ENCODE measurements at regions not wholly inside any gene's neighbourhood (a gene's known extent, or its start where the extent isn't known, plus 50 kb on each side); places are given as distances from the start of the nearest gene placed in this dataset.

DNA sequence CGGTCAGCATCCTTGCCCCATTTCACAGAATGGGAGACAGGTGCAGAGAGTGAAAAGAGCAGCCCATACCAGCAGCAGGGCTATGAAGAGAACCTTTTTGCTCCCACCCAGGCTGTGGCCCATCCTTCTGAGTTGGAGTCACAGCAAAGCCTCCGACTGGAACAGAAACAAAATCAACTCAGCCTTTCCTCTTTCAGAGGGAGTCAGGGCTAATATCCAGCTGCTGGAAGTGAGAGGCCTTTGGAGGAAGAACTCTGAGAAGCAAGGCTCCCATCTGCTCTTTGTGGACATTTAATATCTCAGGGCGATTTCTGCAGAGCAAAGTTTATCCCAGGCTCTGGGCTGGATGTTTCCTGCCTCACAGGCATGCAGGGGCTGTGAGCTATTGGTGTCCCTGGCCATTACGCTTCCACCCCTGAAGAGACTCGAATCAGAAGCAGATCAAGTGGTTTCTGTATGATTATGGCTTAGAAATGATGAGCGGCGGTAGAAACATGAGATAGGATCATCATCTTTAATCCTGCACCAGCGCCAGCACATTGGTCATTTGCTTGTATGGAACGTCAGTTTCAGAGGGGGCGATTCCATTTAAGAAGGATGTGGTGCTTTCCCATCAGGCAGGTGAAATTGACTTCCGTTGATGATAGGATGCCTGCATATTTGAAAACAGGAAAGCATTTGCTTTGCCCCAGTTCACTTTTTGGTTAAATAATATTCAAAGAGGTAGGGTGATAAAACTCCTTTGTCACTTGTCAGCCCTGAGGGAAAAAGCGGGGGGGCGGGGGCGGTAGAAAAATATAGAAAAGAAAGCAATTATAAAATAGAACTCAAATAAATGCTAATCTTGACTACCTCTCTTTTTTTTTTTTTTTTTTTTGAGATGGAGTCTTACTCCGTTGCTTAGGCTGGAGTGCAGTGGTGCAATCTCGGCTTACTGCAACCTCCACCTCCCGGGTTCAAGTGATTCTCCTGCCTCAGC lies 152.4 kb downstream of the LRRC30 start:
- no peaks in the 10 kb centered on the region for H3K27me3 ChIP-seq (ENCODE audit: insufficient read depth, low read length)
- H3K9ac ChIP-seq (ENCODE audit: low read depth, low read length): no peak overlapping the region
- no peaks in the 10 kb centered on the region for H3K36me3 ChIP-seq (ENCODE audit: insufficient read depth, low read length)
- H3K4me1 ChIP-seq (ENCODE audit: insufficient read depth, low read length): no peaks in the 10 kb centered on the region
- H3K27ac ChIP-seq (ENCODE audit: low read depth, low read length): no peak overlapping the region
- 92% methylated on average over 14 of the region's 17 CpGs for WGBS
- no peak overlapping the region for H3K4me3 ChIP-seq (ENCODE audit: low read length)
- no peaks in the 10 kb centered on the region for H3K9me3 ChIP-seq (ENCODE audit: insufficient read depth, low read depth, low read length)

DNA sequence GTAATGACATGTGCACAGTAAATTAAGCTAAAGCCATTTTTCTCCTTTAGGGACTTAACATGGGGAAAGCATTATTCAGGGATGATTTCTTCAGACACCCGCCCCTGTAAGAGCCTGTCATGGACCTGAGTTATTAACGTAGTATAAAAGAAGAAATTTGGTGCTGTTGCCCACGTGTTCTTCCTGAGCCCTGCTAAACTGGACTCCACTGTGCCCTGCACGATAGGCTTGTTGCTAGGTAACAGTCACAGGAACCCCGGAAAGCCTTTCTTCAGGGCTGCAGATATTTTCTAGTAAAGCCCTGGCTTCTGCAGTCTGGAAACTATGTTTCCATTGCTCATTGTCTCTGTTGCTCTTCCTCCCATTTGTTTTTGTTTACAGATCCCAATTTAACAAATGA lies 157.9 kb downstream of the LRRC30 start:
- H3K36me3 ChIP-seq (ENCODE audit: insufficient read depth, low read length): no peaks in the 10 kb centered on the region
- H3K4me3 ChIP-seq (ENCODE audit: low read length): no peak overlapping the region
- H3K9ac ChIP-seq (ENCODE audit: low read depth, low read length): no peak overlapping the region
- no peak overlapping the region for H3K27ac ChIP-seq (ENCODE audit: low read depth, low read length)
- 87% methylated on average over 5 of the region's 5 CpGs for WGBS
- no peaks in the 10 kb centered on the region for H3K4me1 ChIP-seq (ENCODE audit: insufficient read depth, low read length)
- no peaks in the 10 kb centered on the region for H3K27me3 ChIP-seq (ENCODE audit: insufficient read depth, low read length)
- no peaks in the 10 kb centered on the region for H3K9me3 ChIP-seq (ENCODE audit: insufficient read depth, low read depth, low read length)

DNA sequence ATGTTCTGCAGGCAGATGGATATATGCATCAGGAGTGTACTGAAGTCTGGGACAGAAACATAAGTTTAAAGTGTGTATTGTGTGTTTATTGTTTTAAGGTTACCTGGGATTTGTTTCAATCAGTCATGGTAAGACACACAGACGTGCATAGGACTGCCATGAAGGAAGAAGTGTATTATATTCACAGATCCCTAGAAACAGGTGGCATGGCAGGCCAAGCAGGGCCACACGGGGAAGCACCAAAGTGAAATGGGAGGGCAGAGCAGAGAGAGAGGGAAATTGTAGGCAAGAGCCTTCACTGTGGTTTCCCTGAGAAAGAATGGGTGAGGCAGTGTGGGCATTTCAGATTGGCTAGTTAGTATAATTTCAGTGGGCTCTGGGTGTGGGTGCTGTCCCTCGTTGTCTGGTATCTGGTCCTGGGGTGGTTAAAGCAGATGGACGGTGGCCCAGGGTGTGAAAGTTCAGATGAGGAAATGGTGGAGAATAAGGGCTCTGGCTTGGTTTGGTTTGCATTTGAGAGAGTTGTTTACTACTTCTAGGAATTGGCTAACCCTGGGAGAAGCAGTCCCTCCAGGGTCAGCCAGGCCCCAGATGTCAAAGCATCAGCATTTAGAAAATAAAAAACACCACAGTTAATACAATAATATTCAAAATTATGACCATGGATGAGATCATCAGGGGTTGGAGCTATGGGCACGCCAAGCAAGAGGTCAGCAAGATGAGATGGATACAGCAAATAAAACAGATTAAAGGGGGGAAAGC lies 160.0 kb downstream of the LRRC30 start:
- Histone ChIP-seq H3K4me1 (ENCODE audit: insufficient read depth, low read length) (no peaks in the 10 kb centered on the region), H3K27me3 (ENCODE audit: insufficient read depth, low read length) (no peaks in the 10 kb centered on the region), H3K36me3 (ENCODE audit: insufficient read depth, low read length) (no peaks in the 10 kb centered on the region), H3K9me3 (ENCODE audit: insufficient read depth, low read depth, low read length) (no peaks in the 10 kb centered on the region), H3K4me3 (ENCODE audit: low read length) (no peak overlapping the region), H3K27ac (ENCODE audit: low read depth, low read length) (no peak overlapping the region), H3K9ac (ENCODE audit: low read depth, low read length) (no peak overlapping the region)
- WGBS: 92% methylated on average over 5 of the region's 5 CpGs

DNA sequence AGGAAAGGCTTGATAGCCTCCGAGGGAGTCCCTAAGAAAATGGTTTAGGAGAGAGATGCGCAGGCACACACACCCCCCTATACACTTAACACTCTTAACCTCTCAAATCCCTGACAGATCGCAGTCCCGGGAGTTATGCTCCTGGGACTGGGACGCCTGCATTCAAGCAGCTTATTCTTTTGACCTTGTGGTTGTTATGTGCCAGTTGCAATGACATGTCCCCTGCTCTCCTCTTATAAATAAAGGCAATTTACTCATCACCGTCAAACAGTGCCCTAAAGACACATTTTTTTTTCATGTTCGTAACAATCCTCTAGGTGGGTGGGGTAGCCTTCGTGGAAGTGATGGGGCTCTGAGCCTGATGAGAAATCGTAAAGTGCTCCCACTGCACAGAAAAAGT lies 162.2 kb downstream of the LRRC30 start:
- Histone ChIP-seq H3K4me1 (ENCODE audit: insufficient read depth, low read length) (no peaks in the 10 kb centered on the region), H3K36me3 (ENCODE audit: insufficient read depth, low read length) (no peaks in the 10 kb centered on the region), H3K9ac (ENCODE audit: low read depth, low read length) (no peak overlapping the region), H3K27ac (ENCODE audit: low read depth, low read length) (no peak overlapping the region), H3K4me3 (ENCODE audit: low read length) (no peak overlapping the region), H3K9me3 (ENCODE audit: insufficient read depth, low read depth, low read length) (no peaks in the 10 kb centered on the region), H3K27me3 (ENCODE audit: insufficient read depth, low read length) (no peaks in the 10 kb centered on the region)
- WGBS: 95% methylated on average over 8 of the region's 9 CpGs

DNA sequence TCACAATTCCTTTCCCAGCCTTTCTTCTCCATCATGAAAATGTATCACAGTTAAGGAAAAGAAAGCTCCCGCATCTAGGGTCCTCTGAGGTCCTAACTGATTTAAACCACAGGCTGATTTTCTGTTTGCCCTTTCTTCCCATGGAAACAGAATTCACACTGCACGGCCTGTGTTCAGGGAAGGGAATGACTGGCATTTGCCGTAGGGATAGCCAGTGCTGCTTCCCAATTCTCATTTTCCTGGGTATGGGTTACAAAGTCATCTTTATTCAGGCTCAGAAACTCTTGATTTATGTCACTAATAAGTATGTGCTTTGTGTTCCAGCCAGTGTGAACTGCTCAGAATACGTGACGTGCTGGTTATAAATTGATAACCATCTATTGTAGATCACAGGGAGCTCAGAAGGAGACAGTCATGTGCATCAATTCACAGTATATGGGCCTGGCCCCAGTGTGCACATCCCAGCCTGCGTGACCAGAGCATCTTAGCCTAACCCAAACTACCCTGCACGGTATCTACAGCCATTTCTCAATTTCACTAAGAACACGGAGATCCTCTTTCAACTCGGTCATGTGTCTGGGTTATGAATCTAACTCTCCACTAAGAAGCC lies 163.3 kb downstream of the LRRC30 start:
- Histone ChIP-seq H3K4me3 (ENCODE audit: low read length) (no peak overlapping the region), H3K27ac (ENCODE audit: low read depth, low read length) (no peak overlapping the region), H3K9ac (ENCODE audit: low read depth, low read length) (no peak overlapping the region), H3K9me3 (ENCODE audit: insufficient read depth, low read depth, low read length) (no peaks in the 10 kb centered on the region), H3K27me3 (ENCODE audit: insufficient read depth, low read length) (no peaks in the 10 kb centered on the region), H3K36me3 (ENCODE audit: insufficient read depth, low read length) (no peaks in the 10 kb centered on the region), H3K4me1 (ENCODE audit: insufficient read depth, low read length) (no peaks in the 10 kb centered on the region)
- WGBS: 95% methylated on average over 9 of the region's 9 CpGs

DNA sequence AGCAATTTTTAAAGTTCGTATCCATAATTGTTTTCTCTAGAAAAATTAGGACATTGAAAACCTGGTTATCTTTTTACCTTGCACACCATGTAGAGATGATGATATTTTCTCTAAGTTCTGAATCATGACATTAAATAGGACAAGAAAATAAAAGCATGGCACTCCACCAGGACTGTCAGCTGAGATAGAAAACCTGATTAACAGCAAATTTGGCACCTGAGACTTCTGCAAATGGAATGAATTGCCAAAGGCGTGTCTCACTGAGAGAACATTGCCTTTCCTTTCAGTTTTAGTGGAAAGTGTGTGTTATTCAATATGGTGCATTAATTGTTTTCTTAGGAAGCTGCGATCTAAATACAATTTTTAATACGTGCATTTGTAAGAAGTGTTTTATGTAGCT lies 164.7 kb downstream of the LRRC30 start:
- Histone ChIP-seq H3K4me3 (ENCODE audit: low read length) (no peak overlapping the region), H3K36me3 (ENCODE audit: insufficient read depth, low read length) (no peaks in the 10 kb centered on the region), H3K27me3 (ENCODE audit: insufficient read depth, low read length) (no peaks in the 10 kb centered on the region), H3K4me1 (ENCODE audit: insufficient read depth, low read length) (no peaks in the 10 kb centered on the region), H3K9me3 (ENCODE audit: insufficient read depth, low read depth, low read length) (no peaks in the 10 kb centered on the region), H3K9ac (ENCODE audit: low read depth, low read length) (no peak overlapping the region), H3K27ac (ENCODE audit: low read depth, low read length) (no peak overlapping the region)
- 96% methylated on average over 2 of the region's 4 CpGs for WGBS

DNA sequence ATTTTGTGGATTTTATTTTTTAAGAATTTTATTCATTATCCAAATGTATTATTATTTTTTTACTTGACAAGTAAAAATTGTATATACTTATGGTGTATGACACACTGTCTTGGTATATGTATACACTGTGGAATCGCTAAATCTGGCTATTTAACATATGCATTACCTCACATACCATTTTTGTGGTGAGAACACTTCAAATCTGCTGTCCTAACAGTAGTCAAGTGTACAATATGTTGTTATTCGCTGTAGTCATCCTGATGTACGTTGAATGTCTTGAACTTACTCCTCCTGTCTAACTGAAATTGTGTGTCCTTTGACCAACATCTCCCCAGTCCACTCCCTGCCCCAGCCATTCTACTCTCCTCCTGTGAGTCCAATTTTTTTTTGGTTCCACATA lies 153.2 kb upstream of the PTPRM start:
- H3K9me3 ChIP-seq (ENCODE audit: insufficient read depth, low read depth, low read length): no peaks in the 10 kb centered on the region
- no peak overlapping the region for H3K4me3 ChIP-seq (ENCODE audit: low read length)
- no peak overlapping the region for H3K27ac ChIP-seq (ENCODE audit: low read depth, low read length)
- H3K9ac ChIP-seq (ENCODE audit: low read depth, low read length): no peak overlapping the region
- WGBS: 100% methylated on average over 2 of the region's 3 CpGs
- H3K36me3 ChIP-seq (ENCODE audit: insufficient read depth, low read length): no peaks in the 10 kb centered on the region
- no peaks in the 10 kb centered on the region for H3K27me3 ChIP-seq (ENCODE audit: insufficient read depth, low read length)
- peaks cover 10% of the 10 kb centered on the region for H3K4me1 ChIP-seq (ENCODE audit: insufficient read depth, low read length)

DNA sequence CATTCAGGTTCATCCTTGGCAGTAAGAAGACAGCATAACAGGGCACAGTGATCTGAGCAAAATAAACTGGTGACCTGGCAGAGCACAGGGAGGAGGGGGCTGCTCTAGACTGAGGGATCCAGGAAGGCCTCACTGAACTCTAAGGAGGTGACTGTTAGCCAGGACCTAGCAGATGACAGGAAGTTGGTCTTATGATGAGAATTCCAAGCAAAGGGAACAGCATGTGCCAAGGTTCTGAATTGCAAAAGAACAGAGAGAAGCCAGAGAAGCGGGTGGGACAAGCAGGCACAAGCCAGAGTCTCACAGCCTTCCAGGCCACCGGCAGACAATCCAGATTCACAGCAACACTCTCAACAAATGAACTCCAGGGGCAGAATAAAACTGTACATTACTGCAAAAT lies 152.7 kb upstream of the PTPRM start:
- Histone ChIP-seq H3K27me3 (ENCODE audit: insufficient read depth, low read length) (no peaks in the 10 kb centered on the region), H3K27ac (ENCODE audit: low read depth, low read length) (no peak overlapping the region), H3K9me3 (ENCODE audit: insufficient read depth, low read depth, low read length) (no peaks in the 10 kb centered on the region), H3K36me3 (ENCODE audit: insufficient read depth, low read length) (no peaks in the 10 kb centered on the region), H3K4me1 (ENCODE audit: insufficient read depth, low read length) (peaks cover 10% of the 10 kb centered on the region), H3K4me3 (ENCODE audit: low read length) (no peak overlapping the region), H3K9ac (ENCODE audit: low read depth, low read length) (no peak overlapping the region)
- 86% methylated on average over 2 of the region's 2 CpGs for WGBS

DNA sequence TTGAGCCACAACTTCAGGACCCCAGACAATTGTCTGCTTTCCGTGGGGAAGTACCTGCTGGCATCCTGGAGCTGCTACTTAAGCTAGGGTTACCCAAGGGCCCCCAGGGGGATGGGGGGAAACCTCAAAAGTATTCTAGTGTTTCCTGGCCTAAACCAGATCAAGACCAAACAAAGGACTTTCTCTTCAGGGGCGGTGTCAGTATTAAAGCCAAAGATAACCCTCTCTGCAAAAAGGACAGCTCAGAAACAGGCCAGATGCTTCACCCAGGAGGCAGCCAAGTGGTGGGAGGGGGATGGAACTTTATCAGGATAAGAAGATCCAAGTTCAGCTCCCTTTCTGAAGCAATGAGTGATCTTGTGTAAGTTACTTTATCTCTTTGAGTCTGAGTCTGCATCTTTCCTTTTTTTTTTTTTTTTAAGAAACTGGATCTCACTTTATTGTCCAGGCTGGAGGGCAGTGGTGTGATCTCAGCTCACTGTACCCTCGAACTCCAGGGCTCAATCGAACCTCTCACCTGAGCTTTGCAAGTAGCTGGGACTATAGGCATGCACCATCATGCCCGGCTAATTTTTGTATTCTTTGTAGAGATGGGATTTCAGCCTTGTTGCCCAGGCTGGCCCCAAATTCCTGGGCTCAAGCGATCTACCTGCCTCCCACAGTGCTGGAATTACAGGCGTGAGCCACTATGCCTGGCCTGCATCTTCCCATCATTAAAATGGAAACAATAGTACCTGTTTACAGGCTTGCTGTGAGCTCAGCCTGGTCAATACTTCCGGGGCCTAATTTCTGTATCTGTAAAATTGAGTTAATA lies 151.8 kb upstream of the PTPRM start:
- WGBS: 82% methylated on average over 7 of the region's 8 CpGs
- Histone ChIP-seq H3K27ac (ENCODE audit: low read depth, low read length) (no peak overlapping the region), H3K9ac (ENCODE audit: low read depth, low read length) (no peak overlapping the region), H3K36me3 (ENCODE audit: insufficient read depth, low read length) (no peaks in the 10 kb centered on the region), H3K9me3 (ENCODE audit: insufficient read depth, low read depth, low read length) (no peaks in the 10 kb centered on the region), H3K27me3 (ENCODE audit: insufficient read depth, low read length) (no peaks in the 10 kb centered on the region), H3K4me3 (ENCODE audit: low read length) (no peak overlapping the region), H3K4me1 (ENCODE audit: insufficient read depth, low read length) (peaks cover 10% of the 10 kb centered on the region)

DNA sequence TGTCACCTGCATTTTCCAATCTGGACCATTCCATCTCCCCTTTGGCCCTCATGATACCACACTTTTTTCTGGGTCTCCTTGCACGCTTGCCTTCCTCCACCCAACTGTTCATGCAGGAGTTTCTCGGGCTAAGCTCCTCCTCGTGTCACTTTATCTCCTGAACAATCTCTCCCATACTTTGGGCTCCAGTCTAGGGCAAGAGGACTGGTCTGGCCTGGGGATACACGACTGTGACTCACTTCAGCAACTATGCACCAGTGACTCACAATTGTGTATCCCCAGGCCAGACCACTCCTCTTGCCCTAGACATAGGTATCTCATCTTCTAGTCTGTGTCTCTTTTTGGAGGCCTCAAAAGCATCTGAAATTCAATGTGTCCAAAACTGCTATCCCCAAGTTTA lies 149.4 kb upstream of the PTPRM start:
- H3K27ac ChIP-seq (ENCODE audit: low read depth, low read length): no peak overlapping the region
- no peak overlapping the region for H3K9ac ChIP-seq (ENCODE audit: low read depth, low read length)
- H3K4me3 ChIP-seq (ENCODE audit: low read length): no peak overlapping the region
- no peaks in the 10 kb centered on the region for H3K9me3 ChIP-seq (ENCODE audit: insufficient read depth, low read depth, low read length)
- 82% methylated on average over 4 of the region's 4 CpGs for WGBS
- peaks cover 10% of the 10 kb centered on the region for H3K4me1 ChIP-seq (ENCODE audit: insufficient read depth, low read length)
- no peaks in the 10 kb centered on the region for H3K36me3 ChIP-seq (ENCODE audit: insufficient read depth, low read length)
- H3K27me3 ChIP-seq (ENCODE audit: insufficient read depth, low read length): no peaks in the 10 kb centered on the region

All from HUES64 (cell line).